COLO829 (cell line): ENCODE measurements at regions not wholly inside any gene's neighbourhood (a gene's known extent, or its start where the extent isn't known, plus 50 kb on each side); places are given as distances from the start of the nearest gene placed in this dataset.
"Not testable (repeated sequence)": the region's sequence is repeated elsewhere in the genome, so short reads cannot be mapped to it uniquely, and the experiment has no call there.

Source experiments
- DNase-seq: peaks from one replicate; pipeline ENCODE4 v3.0.0; 2012; ENCODE audit warnings: low spot score

- no peak for DNase-seq
Measured at GRCh38 chr17:77796176-77796860, 162.2 kb upstream of the TNRC6C start.

GRCh38 chr17:77798031-77798430 lies 160.5 kb upstream of the TNRC6C start:
- no peak for DNase-seq

- DNase-seq, result no peak
Measured at GRCh38 chr17:77798481-77798880, 160.0 kb upstream of the TNRC6C start.

GRCh38 chr17:77800816-77801215 lies 157.7 kb upstream of the TNRC6C start:
- no peak for DNase-seq

- DNase-seq, result no peak
Measured at GRCh38 chr17:77801545-77802332, 156.8 kb upstream of the TNRC6C start.

GRCh38 chr17:77802333-77802615 lies 156.2 kb upstream of the TNRC6C start:
- no peak for DNase-seq

GRCh38 chr17:77802811-77803220 lies 155.7 kb upstream of the TNRC6C start:
- DNase-seq, result no peak

GRCh38 chr17:77803726-77804125 lies 154.8 kb upstream of the TNRC6C start:
- no peak for DNase-seq

GRCh38 chr17:77804796-77805426 lies 153.6 kb upstream of the TNRC6C start:
- no peak for DNase-seq

- DNase-seq, result not testable (repeated sequence)
Measured at GRCh38 chr17:77805970-77806369, 152.5 kb upstream of the TNRC6C start.

GRCh38 chr17:77807051-77807745 lies 151.3 kb upstream of the TNRC6C start:
- DNase-seq, result no peak

GRCh38 chr17:77807746-77808441 lies 150.6 kb upstream of the TNRC6C start:
- DNase-seq, result no peak

GRCh38 chr17:77808686-77809425 lies 149.6 kb upstream of the TNRC6C start:
- no peak for DNase-seq

GRCh38 chr17:77809814-77810213 lies 148.7 kb upstream of the TNRC6C start:
- no peak for DNase-seq

- DNase-seq, result no peak
Measured at GRCh38 chr17:77810536-77810935, 148.0 kb upstream of the TNRC6C start.

- DNase-seq, result no peak
Measured at GRCh38 chr17:77811521-77811920, 147.0 kb upstream of the TNRC6C start.

GRCh38 chr17:77814091-77814772 lies 144.3 kb upstream of the TNRC6C start:
- no peak for DNase-seq

- no peak for DNase-seq
Measured at GRCh38 chr17:77815127-77815905, 143.2 kb upstream of the TNRC6C start.

- DNase-seq, result no peak
Measured at GRCh38 chr17:77817953-77818352, 140.6 kb upstream of the TNRC6C start.

GRCh38 chr17:77819497-77819896 lies 139.0 kb upstream of the TNRC6C start:
- no peak for DNase-seq
